Hematopoietic multipotent progenitor cell treated with erythropoietin and hydrocortisone succinate and interleukin-3 and kit ligand, for 8 days (in vitro differentiated cells): ENCODE measurements at regions not wholly inside any gene's neighbourhood (a gene's known extent, or its start where the extent isn't known, plus 50 kb on each side); places are given as distances from the start of the nearest gene placed in this dataset.
"Not testable (repeated sequence)": the region's sequence is repeated elsewhere in the genome, so short reads cannot be mapped to it uniquely, and the experiment has no call there.

ENCODE experiments used
- DNase-seq: peaks from one replicate; pipeline ENCODE4 v3.0.0-alpha.2; 2015

- no peak for DNase-seq
Observed at GRCh38 chr10:28996345-28996744, 292.5 kb upstream of the LYZL1 start.

DNA sequence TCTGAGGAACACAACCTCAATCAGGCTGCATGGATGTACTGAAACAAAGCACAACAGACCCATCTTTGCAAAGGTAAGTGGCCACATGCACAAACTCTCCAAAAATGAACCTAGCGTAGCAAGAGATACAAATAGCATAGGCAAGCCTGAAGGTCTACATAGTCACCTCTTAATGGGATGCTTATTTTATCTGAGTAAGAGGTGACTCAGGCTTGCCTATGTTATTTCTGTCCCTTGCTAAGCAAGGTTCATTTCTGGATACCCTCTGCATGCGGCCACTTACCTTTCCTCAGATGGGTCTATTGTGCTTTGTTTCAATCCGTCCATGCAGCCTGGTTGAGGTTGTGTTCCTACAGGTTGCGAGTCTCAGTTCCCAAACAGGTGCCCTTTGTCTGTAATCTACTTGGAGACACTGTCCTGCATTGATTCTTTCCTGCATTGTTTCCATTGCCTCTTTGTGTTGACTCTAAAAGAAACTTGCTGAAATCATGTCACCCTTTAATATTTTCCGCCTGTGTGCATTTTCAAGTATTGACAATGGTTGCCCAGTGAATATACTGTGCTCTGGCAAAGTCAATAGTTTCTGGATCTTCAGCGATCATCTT is 291.8 kb upstream of the LYZL1 start:
- no peak for DNase-seq

DNA sequence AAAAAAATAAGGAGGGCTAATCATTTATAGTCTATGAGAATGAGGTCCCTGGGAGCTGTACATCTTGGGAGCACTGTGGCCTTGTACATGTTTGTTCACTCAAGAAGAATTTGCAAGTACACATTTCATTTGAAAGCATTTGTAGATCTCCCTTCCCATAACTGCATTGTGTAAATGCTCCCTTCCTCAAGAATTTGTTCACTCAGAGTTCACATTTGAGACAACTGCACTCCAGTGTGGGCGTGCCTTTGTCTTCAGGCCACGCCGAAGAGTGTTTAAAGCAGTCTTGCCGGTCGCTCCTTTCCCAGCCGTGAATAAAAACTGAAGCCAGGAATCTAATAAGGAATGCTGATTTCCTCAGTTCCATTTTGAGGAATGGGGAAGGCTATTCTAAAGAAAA is 291.1 kb upstream of the LYZL1 start:
- DNase-seq = no peak

DNA sequence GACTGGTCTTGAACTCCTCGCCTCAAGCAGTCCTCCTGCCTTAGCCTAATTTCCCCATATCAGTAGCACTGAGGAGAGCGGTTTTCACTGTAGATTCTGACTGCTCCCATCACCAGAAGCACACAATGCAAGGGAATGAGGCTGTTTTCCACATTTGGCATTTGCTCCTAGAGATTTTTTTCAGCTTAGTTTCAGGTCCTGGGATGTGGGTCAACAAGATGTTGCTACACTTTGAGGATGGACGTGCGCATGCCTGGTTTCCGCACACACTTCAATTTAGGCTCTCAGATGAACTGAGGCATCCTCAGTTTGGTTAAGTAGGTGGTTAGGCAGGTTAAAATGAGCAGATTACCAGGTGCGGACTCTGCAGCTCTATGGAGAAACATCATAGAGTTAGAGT is 287.1 kb upstream of the LYZL1 start:
- DNase-seq = no peak

DNA sequence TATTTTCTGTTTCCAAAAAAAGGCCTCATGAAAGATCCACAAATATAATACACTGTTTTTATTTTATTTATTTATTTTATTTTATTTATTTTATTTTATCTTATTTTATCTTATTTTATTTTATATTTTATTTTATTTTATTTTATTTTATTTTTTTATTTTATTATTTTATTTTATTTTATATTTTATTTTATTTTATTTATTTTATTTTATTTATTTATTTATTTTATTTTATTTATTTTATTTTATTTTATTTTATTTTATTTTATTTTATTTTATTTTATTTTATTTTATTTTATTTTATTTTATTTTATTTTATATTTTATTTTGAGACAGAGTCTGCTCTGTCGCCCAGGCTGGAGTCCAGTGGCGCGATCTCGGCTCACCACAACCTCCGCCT is 285.9 kb upstream of the LYZL1 start:
- DNase-seq = not testable (repeated sequence)

DNA sequence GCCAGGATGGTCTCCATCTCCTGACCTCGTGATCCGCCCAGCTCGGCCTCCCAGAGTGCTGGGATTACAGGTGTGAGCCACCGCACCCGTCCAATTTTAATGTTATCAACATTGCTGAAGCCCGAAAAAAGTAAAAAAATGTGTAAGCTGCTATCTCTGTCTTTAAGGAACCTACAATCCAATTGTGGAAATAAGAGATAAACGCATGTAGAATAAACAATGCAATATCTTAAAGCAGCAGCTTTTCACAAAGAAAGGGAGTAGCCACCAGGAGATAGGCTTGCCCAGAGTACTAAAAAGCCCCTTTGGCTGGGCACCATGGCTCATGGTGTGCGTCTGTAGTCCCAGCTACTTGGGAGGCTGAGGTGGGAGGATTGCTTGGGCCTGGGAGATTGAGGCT is 282.9 kb upstream of the LYZL1 start:
- peak; percentile 33 for DNase-seq

- DNase-seq = no peak
Observed at GRCh38 chr10:29007370-29007747, 281.5 kb upstream of the LYZL1 start.

GRCh38 chr10:29007748-29008610 is 280.9 kb upstream of the LYZL1 start:
- peak; percentile 28 for DNase-seq

DNA sequence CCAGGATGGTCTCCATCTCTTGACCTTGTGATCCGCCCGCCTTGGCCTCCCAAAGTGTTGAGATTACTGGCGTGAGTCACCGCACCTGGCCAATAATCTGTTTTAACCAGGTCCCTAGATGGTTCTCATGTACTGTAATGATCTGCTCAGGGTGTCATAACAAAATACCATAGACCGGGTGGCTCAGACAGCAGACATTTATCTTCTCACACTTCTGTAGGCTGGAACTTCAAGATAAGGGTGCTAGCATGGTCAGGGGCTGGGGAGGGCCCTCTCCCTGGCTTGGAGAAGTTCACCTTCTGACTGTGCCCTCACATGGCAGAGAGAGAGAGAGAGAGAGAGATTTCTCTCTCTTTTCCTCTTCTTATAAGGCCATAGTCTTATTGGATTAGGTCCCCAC is 279.4 kb upstream of the LYZL1 start:
- peak; percentile 85 for DNase-seq

DNA sequence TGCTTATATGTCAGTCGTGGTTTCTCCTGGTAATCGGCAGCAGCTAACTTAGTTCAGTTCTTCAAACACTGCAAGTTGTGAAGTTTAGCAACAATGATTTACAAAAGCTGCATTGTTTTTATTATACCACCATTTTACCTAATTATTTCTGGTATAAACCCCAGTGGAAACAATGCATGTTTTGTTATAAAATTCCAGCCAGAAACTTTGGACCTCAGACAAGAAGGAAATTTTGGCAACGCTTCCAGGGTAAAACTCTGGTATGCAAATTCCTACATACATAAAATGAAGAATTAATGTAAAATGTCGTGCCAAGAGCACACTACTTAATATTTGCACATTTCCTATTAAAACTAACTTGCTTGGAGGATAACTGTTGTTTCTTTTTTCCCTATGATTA is 277.4 kb upstream of the LYZL1 start:
- no peak for DNase-seq

DNA sequence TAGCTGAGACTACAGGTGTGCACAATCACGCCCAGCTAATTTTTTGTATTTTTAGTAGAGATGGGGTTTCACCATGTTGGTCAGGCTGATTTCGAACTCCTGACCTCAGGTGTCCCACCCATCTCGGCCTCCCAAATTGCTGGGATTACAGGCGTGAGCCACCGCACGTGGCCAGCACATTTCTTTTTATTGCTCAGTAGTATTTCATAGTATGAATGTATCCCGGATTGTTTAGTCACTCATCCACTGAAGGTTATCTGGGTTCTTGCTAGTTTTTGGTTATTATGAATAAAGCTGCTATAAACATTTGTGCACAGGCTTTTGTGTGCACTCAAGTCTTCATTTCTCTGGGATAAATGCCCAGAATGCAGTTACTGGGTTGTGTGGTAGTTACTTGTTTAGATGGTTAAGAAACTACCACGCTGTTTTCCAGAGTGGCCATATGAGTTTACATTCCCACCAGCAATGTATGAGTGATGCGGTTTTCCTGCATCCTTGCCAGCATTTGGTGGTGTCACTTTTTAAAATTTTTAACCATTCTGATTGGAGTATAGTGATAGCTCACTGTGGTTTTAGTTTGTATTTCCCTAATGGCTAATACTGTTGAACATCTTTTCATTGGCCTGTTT is 275.8 kb upstream of the LYZL1 start:
- no peak for DNase-seq

GRCh38 chr10:29021591-29021990 is 267.3 kb upstream of the LYZL1 start:
- DNase-seq = no peak

DNA sequence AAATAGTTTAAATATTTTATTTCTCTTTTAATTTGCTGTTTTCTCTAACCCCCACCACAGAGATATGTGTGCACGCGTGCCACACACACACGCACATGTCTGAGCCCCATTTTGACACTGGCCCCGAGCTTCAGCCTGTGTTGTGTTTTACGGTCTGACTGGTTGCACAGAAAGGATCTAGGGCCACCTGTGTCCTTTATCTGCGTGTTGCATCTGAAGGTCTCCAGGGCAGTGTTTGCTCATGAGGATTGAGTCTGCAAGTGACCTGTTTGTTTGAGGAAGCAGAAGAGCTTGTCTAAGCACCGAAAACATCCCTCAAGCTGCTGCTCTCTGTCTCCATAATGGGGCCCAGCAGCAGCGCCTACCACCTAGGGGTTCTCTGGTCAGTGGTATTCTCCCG is 266.4 kb upstream of the LYZL1 start:
- DNase-seq = no peak

- DNase-seq = no peak
Observed at GRCh38 chr10:29023678-29024077, 265.2 kb upstream of the LYZL1 start.

DNA sequence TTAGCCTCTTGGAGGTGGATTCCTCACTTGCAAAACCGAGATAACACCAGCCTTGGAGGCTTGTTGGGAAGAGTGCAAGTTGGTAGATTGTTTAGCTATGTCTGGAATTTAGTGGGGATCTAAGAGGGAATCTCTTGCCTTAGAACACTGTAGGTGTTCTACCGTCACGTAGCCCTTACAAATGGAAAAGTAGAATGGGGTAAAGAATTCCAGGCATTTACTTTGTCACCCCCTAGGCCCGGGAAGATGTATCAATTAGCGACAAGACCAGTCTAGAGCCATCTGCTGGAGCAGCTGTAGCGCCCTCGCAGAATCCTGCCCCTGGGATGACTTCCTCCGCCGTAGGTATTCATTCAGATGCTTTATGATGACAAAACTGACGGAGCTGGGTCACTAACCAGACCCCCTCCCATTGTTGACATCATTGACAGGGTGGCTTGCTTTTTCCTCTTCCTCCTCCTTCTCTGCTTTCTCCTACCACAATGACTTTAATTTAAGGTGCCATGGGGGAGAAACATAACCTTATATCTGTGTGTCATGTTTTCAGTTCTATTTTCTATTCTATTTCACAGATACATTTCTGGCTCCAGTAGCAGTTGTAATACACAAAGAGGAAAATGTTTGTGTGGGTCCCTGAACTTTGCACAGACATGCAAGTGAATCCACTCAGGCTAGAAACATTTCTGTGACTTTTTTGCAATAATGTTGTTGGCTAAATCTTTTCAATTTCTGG is 262.6 kb upstream of the LYZL1 start:
- no peak for DNase-seq

- DNase-seq = no peak
Observed at GRCh38 chr10:29026802-29027580, 261.9 kb upstream of the LYZL1 start.

- DNase-seq = no peak
Observed at GRCh38 chr10:29028486-29028885, 260.4 kb upstream of the LYZL1 start.

- no peak for DNase-seq
Observed at GRCh38 chr10:29030900-29031299, 258.0 kb upstream of the LYZL1 start.

GRCh38 chr10:29032169-29032568 is 256.7 kb upstream of the LYZL1 start:
- DNase-seq = no peak

GRCh38 chr10:29033311-29033940 is 255.4 kb upstream of the LYZL1 start:
- DNase-seq = no peak

GRCh38 chr10:29034592-29034991 is 254.3 kb upstream of the LYZL1 start:
- DNase-seq = no peak

GRCh38 chr10:29035721-29036120 is 253.1 kb upstream of the LYZL1 start:
- no peak for DNase-seq
